ENCODE measurements at regions not wholly inside any gene's neighbourhood (a gene's known extent, or its start where the extent isn't known, plus 50 kb on each side); places are given as distances from the start of the nearest gene placed in this dataset.

- ATAC-seq = no peak
Observed at GRCh38 chr4:81622028-81622427, 150.3 kb upstream of the RASGEF1B start.

- ATAC-seq = no peak
Observed at GRCh38 chr4:81621490-81621889, 149.8 kb upstream of the RASGEF1B start.

DNA sequence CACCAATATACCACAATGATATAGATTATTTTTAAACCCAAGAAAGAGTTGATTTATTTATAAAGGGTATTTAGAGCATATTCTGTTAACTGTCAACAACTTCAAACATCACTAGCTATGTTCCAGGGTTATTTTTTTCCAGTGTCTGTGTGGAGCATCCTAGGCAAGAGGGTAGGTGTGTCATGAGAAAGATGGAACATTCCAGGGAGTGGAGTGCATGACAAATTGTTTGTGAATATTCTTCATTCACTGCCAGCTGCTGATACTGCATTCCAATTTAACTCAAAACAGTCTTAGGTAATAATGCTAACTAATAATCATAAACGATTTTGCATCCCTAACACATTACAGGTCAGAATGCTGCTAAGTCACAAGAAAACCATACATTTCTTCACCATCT, 148.7 kb upstream of the RASGEF1B start:
- ATAC-seq = no peak

DNA sequence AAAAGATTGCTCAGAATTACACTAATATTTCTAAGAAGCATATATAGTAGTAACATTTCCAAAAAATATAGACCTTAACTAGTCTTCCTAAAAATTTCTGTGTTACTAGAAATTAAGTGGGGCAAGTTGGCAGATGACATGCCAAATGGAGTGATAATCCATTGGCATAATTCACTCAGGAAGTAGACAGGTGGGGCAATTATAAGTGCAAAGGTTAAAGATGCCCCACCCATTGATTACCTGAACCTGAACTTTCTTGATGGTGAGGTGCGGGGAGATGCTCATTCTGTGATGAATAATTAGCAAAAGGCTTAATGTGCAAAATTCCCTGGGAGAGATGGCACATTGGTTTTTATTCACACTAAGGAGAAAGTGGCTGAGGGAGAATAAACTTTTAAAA, 145.8 kb upstream of the RASGEF1B start:
- ATAC-seq = no peak

DNA sequence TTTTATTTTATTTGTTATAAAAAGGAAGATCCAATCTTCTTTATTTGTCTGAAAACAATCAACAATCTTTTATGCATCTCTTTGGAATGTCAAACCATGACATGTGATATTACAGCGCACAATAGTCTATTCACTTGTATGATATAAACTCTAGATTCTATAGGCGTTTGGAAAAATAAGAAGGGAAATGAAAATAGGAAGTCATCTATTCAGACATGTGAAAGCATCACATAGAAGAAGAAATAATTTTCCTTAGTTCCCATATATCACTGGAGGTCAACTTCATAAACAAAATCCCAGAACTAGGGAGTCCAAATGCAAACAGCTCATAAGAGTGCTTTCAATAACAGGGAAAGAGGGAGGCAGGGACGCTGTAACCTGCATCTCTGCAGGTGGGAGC, 139.5 kb upstream of the RASGEF1B start:
- ATAC-seq = no peak

- no peak for ATAC-seq
Observed at GRCh38 chr4:81609844-81610243, 138.1 kb upstream of the RASGEF1B start.

GRCh38 chr4:81607950-81608349, 136.2 kb upstream of the RASGEF1B start:
- ATAC-seq = no peak

GRCh38 chr4:81606801-81607501, 135.2 kb upstream of the RASGEF1B start:
- no peak for ATAC-seq

DNA sequence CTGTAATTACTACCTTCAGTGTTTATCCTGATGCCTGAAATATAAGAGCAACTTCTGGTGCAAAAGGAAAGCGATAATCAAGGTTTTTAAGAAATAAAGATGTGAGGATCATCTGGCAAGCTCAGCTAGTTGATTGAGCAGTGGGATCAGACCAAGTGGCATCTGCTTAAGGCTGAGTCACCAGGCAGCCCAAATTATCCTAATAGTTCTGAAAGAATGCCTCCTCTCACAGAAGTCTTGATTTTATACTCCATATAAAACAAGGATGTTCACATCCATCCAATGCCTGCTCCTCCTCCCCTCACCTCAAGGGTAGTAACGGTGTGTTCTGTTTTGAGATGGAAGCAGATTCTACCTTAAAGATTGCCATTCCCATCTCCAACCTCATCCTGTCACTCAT, 134.5 kb upstream of the RASGEF1B start:
- ATAC-seq = no peak

- ATAC-seq = no peak
Observed at GRCh38 chr4:81605271-81605670, 133.6 kb upstream of the RASGEF1B start.

DNA sequence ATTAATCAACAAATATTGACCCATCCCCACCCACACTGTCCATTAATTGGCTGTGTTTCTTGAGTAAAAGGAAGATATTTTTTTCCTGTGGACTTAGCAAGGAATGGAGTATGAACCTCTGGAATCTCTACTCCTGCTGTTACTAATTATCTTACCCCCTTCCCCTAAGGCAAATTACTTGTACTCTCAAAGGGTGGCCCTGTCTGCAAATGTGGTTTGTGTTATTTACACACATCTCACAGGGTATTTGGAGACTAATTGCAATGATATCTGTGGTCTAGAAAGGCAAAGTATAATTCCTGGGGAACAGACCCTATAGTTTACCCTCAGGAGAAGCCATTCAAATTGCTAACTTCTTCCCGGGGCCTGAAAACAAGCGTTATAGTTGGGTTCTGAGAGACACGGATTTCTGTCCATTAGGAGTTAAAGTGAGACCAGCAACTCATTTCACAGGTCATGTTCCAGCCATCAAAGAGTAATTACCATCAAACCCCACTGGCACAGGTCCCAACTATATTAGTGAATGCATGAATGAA, 133.0 kb upstream of the RASGEF1B start:
- no peak for ATAC-seq

- no peak for ATAC-seq
Observed at GRCh38 chr4:81602854-81603253, 131.1 kb upstream of the RASGEF1B start.

DNA sequence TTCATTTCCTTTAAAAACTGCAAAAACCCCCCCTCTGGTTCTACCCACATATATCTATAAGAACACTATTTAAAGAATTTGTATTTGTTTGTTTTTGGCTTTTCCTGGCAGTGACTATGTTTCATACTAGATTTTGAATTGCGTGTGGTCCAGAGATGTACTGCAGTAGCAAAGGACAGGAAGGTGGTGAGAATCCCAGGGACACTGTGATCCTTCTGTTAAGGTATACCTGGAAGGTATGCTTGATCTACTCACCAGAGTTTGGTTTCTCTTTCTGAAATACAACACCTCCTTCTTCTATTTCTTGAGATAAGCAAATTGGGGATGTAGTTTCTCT, 129.6 kb upstream of the RASGEF1B start:
- ATAC-seq = no peak

DNA sequence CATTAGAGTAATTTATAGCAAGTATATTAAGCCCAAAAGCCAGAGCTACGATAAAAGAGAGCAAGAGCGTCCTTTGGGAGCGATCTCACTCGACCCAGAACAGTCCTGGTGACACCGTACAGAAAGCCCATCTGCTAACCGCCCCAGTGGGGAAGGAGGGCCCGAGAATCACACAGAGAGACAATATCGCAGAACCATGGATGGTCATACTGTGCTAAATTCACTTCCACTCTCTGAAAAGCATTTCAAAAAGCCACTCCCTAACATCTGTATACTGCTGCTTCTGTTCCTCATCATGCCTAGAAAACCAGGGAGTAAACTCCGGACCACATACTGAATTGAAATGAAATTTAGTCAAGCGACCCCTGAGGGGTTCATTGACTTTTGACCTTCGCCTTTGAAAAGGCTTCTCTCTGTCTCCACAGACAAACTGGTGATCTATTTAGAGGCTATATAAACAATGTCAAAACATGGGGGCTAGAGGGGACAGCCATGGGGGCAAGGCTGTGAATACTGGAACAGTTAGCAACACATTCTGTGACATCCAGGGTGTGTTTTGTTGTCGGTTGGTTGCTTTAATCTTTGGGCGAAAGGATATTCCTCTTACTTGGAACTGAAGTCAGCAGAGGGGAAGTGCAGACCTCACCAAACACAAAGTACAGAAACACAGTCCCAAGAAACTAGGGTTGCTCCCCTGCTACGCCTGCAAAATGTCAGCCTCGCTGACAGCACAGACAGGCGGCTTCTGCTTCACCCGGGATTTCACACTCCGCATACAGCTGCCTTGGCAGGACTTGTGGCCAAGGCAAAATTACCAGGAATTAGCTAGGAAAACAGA, 129.0 kb upstream of the RASGEF1B start:
- no peak for ATAC-seq

- ATAC-seq = no peak
Observed at GRCh38 chr4:81599742-81600380, 128.2 kb upstream of the RASGEF1B start.

GRCh38 chr4:81595798-81596610, 124.3 kb upstream of the RASGEF1B start:
- ATAC-seq = no peak

- no peak for ATAC-seq
Observed at GRCh38 chr4:81595287-81595686, 123.6 kb upstream of the RASGEF1B start.

GRCh38 chr4:81594490-81595159, 122.9 kb upstream of the RASGEF1B start:
- ATAC-seq = no peak

DNA sequence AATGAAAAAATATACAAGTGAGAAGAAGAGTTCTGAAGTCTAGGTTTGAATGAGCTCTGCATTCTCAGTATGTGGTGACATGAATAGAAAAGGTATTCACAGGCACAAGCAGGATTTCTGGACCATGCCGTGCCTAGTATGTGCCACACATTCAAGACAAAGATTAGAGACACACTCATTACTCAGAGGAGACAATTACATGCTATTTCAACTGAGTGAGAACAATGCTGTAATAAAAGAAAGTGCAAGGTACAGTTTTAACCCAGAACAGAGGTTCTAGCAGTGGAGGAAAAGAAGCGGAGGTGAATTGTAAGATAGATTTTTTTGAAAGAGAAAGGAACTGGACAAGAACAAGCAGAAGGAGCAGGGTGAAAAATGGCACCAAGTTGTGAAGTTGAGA, 121.0 kb upstream of the RASGEF1B start:
- no peak for ATAC-seq

- ATAC-seq = no peak
Observed at GRCh38 chr4:81590596-81590995, 118.9 kb upstream of the RASGEF1B start.

DNA sequence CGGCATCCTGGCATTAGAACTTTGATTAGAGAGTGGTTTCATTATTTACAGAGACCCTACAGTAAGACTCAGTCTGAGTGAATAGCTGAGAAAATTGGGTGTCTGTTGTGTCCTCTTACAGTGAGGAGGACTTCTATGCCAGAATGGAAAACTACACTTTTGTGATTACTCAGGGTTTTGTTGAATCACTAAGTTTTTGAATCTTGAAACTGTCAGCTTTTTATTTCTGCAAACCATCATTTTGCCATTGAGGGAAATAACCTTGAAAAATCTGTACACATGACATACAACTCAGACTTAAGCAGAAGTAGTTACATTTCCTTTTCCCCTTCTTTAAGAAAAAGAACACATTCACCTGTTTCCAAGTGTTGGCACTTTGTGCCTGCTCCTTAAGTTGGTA, 117.6 kb upstream of the RASGEF1B start:
- no peak for ATAC-seq

GRCh38 chr4:81586706-81587105, 115.0 kb upstream of the RASGEF1B start:
- ATAC-seq = no peak
